ENCODE measurements at regions not wholly inside any gene's neighbourhood (a gene's known extent, or its start where the extent isn't known, plus 50 kb on each side); places are given as distances from the start of the nearest gene placed in this dataset.

DNA sequence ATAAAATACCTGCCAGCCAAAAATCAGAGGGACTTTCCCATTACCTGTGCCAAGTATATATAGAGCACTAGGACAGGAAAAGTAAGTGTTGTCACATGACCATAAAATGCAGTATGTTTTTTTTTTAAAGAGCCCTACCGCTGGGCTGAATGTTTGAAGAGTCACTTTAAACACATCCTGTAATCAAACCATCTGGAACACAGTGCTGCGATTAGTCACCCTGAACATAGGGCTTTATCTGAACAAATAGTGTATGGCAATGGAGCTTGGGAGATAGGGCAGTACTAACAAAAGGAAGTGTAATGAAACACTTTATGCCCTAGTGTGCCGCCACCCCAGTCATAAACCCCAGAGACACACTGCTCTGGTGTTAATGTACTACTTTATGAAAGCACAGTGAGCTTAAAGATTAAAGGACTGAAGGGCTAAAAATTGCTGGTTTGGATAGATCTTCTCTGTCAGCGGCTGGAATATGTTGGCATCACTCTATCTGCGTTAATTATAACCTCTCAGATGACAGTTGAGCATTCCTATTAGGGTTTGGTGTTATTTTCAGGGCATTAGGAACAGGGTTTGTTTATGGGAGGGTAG is 90.4 kb downstream of the ZNF608 start (continued):
- TF ChIP-seq, protein P1, sequence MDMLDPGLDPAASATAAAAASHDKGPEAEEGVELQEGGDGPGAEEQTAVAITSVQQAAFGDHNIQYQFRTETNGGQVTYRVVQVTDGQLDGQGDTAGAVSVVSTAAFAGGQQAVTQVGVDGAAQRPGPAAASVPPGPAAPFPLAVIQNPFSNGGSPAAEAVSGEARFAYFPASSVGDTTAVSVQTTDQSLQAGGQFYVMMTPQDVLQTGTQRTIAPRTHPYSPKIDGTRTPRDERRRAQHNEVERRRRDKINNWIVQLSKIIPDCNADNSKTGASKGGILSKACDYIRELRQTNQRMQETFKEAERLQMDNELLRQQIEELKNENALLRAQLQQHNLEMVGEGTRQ (IDR thresholded peaks at IDR 0.05; ENCODE audit: low read depth, low read length), result no peak
- TF ChIP-seq, protein P1 (CRISPR knock-in tag; IDR thresholded peaks at IDR 0.05; ENCODE audit: borderline replicate concordance), result peak; percentile 75; the same call in 1 of the 2 replicates
- TF ChIP-seq ZFP36L2 (CRISPR knock-in tag; IDR thresholded peaks at IDR 0.05), result no peak
- peak; percentile 38; the same call in 1 of the 2 replicates for TF ChIP-seq NCOR1 (IDR thresholded peaks at IDR 0.05; ENCODE audit: borderline replicate concordance, low read length)
- no peak for TF ChIP-seq ZFP37 (CRISPR knock-in tag; IDR thresholded peaks at IDR 0.05; ENCODE audit: borderline replicate concordance)
- TF ChIP-seq DPF2 (CRISPR knock-in tag; IDR thresholded peaks at IDR 0.05; ENCODE audit: borderline replicate concordance, low read depth), result 0 out of 2 replicates have a peak, but pooled peaks have one; percentile 50
- TF ChIP-seq TCF7 (IDR thresholded peaks at IDR 0.05; ENCODE audit: low read depth), result peak; percentile 73
- TF ChIP-seq SP5 (CRISPR knock-in tag; IDR thresholded peaks at IDR 0.05; ENCODE audit: borderline replicate concordance, low read depth), result peak; percentile 46; the same call in 1 of the 2 replicates
- peak; percentile 41 for TF ChIP-seq XRCC5 (optimal IDR thresholded peaks at IDR 0.05; ENCODE audit: low read length)
- peak; percentile 46; the same call in 1 of the 2 replicates for TF ChIP-seq ZBTB7B (CRISPR knock-in tag; IDR thresholded peaks at IDR 0.05)
- TF ChIP-seq, protein P2, sequence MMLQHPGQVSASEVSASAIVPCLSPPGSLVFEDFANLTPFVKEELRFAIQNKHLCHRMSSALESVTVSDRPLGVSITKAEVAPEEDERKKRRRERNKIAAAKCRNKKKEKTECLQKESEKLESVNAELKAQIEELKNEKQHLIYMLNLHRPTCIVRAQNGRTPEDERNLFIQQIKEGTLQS (CRISPR knock-in tag; IDR thresholded peaks at IDR 0.05), result 0 out of 2 replicates have a peak, but pooled peaks have one; percentile 16
- TF ChIP-seq DNMT1 (CRISPR knock-in tag; IDR thresholded peaks at IDR 0.05), result no peak
- TF ChIP-seq, protein P3, sequence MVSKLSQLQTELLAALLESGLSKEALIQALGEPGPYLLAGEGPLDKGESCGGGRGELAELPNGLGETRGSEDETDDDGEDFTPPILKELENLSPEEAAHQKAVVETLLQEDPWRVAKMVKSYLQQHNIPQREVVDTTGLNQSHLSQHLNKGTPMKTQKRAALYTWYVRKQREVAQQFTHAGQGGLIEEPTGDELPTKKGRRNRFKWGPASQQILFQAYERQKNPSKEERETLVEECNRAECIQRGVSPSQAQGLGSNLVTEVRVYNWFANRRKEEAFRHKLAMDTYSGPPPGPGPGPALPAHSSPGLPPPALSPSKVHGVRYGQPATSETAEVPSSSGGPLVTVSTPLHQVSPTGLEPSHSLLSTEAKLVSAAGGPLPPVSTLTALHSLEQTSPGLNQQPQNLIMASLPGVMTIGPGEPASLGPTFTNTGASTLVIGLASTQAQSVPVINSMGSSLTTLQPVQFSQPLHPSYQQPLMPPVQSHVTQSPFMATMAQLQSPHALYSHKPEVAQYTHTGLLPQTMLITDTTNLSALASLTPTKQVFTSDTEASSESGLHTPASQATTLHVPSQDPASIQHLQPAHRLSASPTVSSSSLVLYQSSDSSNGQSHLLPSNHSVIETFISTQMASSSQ (IDR thresholded peaks at IDR 0.05; ENCODE audit: low read depth), result peak; percentile 68; the same call in 1 of the 2 replicates
- TF ChIP-seq, protein P3 (CRISPR knock-in tag; IDR thresholded peaks at IDR 0.05; ENCODE audit: borderline replicate concordance), result peak; percentile 61; the same call in 1 of the 2 replicates
- TF ChIP-seq ZNF552 (CRISPR knock-in tag; IDR thresholded peaks at IDR 0.05; ENCODE audit: borderline replicate concordance), result no peak
- peak; percentile 67 for TF ChIP-seq HDAC1 (CRISPR knock-in tag; IDR thresholded peaks at IDR 0.05)
- TF ChIP-seq THYN1 (CRISPR knock-in tag; IDR thresholded peaks at IDR 0.05; ENCODE audit: borderline replicate concordance, low read depth), result no peak
- TF ChIP-seq ZNF792 (CRISPR knock-in tag; IDR thresholded peaks at IDR 0.05), result 0 out of 2 replicates have a peak, but pooled peaks have one; percentile 39
- peak; percentile 65 for TF ChIP-seq RARA (CRISPR knock-in tag; IDR thresholded peaks at IDR 0.05)
- no peak for TF ChIP-seq PHF5A (CRISPR knock-in tag; IDR thresholded peaks at IDR 0.05; ENCODE audit: low read depth, unreplicated experiment)
- TF ChIP-seq ZNF331 (CRISPR knock-in tag; IDR thresholded peaks at IDR 0.05), result peak; percentile 57; the same call in 1 of the 2 replicates
- no peak for TF ChIP-seq TARDBP (CRISPR knock-in tag; IDR thresholded peaks at IDR 0.05)
- peak; percentile 52 for TF ChIP-seq TEAD3 (CRISPR knock-in tag; optimal IDR thresholded peaks at IDR 0.05; ENCODE audit: borderline replicate concordance)
